EL (cell line): ENCODE measurements at regions not wholly inside any gene's neighbourhood (a gene's known extent, or its start where the extent isn't known, plus 50 kb on each side); places are given as distances from the start of the nearest gene placed in this dataset.
"Not testable (repeated sequence)": the region's sequence is repeated elsewhere in the genome, so short reads cannot be mapped to it uniquely, and the experiment has no call there.

Experiments used
- DNase-seq: peaks from one replicate; pipeline ENCODE4 v3.0.0-alpha.2; 2016

GRCh38 chr2:87275974-87276629 lies 254.5 kb upstream of the PLGLB1 start:
- not testable (repeated sequence) for DNase-seq

- DNase-seq, result not testable (repeated sequence)
Observed at GRCh38 chr2:87276673-87277072, 255.0 kb upstream of the PLGLB1 start.

GRCh38 chr2:87277734-87278133 lies 256.1 kb upstream of the PLGLB1 start:
- DNase-seq, result not testable (repeated sequence)

GRCh38 chr2:87280596-87281355 lies 259.1 kb upstream of the PLGLB1 start:
- not testable (repeated sequence) for DNase-seq

- not testable (repeated sequence) for DNase-seq
Observed at GRCh38 chr2:87283735-87284470, 262.3 kb upstream of the PLGLB1 start.

GRCh38 chr2:87284471-87284772 lies 262.8 kb upstream of the PLGLB1 start:
- DNase-seq, result not testable (repeated sequence)

GRCh38 chr2:87285139-87285538 lies 263.5 kb upstream of the PLGLB1 start:
- DNase-seq, result not testable (repeated sequence)

- DNase-seq, result not testable (repeated sequence)
Observed at GRCh38 chr2:87290566-87291307, 269.1 kb upstream of the PLGLB1 start.

GRCh38 chr2:87291400-87292200 lies 270.0 kb upstream of the PLGLB1 start:
- DNase-seq, result not testable (repeated sequence)

GRCh38 chr2:87293931-87294594 lies 272.4 kb upstream of the PLGLB1 start:
- not testable (repeated sequence) for DNase-seq

- DNase-seq, result not testable (repeated sequence)
Observed at GRCh38 chr2:87295135-87295534, 273.5 kb upstream of the PLGLB1 start.

- DNase-seq, result not testable (repeated sequence)
Observed at GRCh38 chr2:87301349-87301748, 279.7 kb upstream of the PLGLB1 start.

GRCh38 chr2:87301871-87302270 lies 280.2 kb upstream of the PLGLB1 start:
- DNase-seq, result not testable (repeated sequence)

GRCh38 chr2:87308621-87309020 lies 287.0 kb upstream of the PLGLB1 start:
- DNase-seq, result not testable (repeated sequence)

GRCh38 chr2:87309785-87310184 lies 288.1 kb upstream of the PLGLB1 start:
- not testable (repeated sequence) for DNase-seq

- DNase-seq, result not testable (repeated sequence)
Observed at GRCh38 chr2:87311896-87312441, 290.3 kb upstream of the PLGLB1 start.

GRCh38 chr2:87314622-87315021 lies 293.0 kb upstream of the PLGLB1 start:
- not testable (repeated sequence) for DNase-seq

GRCh38 chr2:87315183-87315902 lies 293.7 kb upstream of the PLGLB1 start:
- DNase-seq, result not testable (repeated sequence)

- DNase-seq, result not testable (repeated sequence)
Observed at GRCh38 chr2:87317193-87317592, 295.5 kb upstream of the PLGLB1 start.

- peak; percentile 85 for DNase-seq
Observed at GRCh38 chr2:87318814-87319491, 297.3 kb upstream of the PLGLB1 start.
